Hindlimb muscle (tissue), 1 donor: ENCODE measurements at regions not wholly inside any gene's neighbourhood (a gene's known extent, or its start where the extent isn't known, plus 50 kb on each side); places are given as distances from the start of the nearest gene placed in this dataset.
"Not testable (repeated sequence)": the region's sequence is repeated elsewhere in the genome, so short reads cannot be mapped to it uniquely, and the experiment has no call there.

Source experiments
- DNase-seq: peaks from one replicate; pipeline ENCODE4 v3.0.0-alpha.2; 2013

GRCh38 chr7:113030489-113030888 lies 56.1 kb downstream of the GPR85 start:
- no peak for DNase-seq

GRCh38 chr7:113026941-113027340 lies 59.7 kb downstream of the GPR85 start:
- no peak for DNase-seq

GRCh38 chr7:113017144-113017857 lies 69.3 kb downstream of the GPR85 start:
- DNase-seq = not testable (repeated sequence)

GRCh38 chr7:113015034-113015645 lies 71.5 kb downstream of the GPR85 start:
- DNase-seq = peak; percentile 15

GRCh38 chr7:113013761-113014449 lies 72.7 kb downstream of the GPR85 start:
- DNase-seq = no peak

GRCh38 chr7:113012862-113013261 lies 73.8 kb downstream of the GPR85 start:
- not testable (repeated sequence) for DNase-seq

- DNase-seq = no peak
Observed at GRCh38 chr7:113010377-113010776, 76.2 kb downstream of the GPR85 start.

- DNase-seq = no peak
Observed at GRCh38 chr7:113008755-113009154, 77.9 kb downstream of the GPR85 start.

GRCh38 chr7:113004726-113005454 lies 81.7 kb downstream of the GPR85 start:
- DNase-seq = no peak

- DNase-seq = no peak
Observed at GRCh38 chr7:113000316-113001020, 86.2 kb downstream of the GPR85 start.

- no peak for DNase-seq
Observed at GRCh38 chr7:112997831-112998230, 88.8 kb downstream of the GPR85 start.

- DNase-seq = no peak
Observed at GRCh38 chr7:112996331-112996871, 90.2 kb downstream of the GPR85 start.

GRCh38 chr7:112995059-112995824 lies 91.4 kb downstream of the GPR85 start:
- DNase-seq = no peak

GRCh38 chr7:112994656-112995055 lies 92.0 kb downstream of the GPR85 start:
- DNase-seq = no peak

- no peak for DNase-seq
Observed at GRCh38 chr7:112990624-112991023, 96.0 kb downstream of the GPR85 start.

GRCh38 chr7:112989531-112989930 lies 97.1 kb downstream of the GPR85 start:
- DNase-seq = no peak

GRCh38 chr7:112987171-112987570 lies 99.5 kb downstream of the GPR85 start:
- DNase-seq = no peak

- no peak for DNase-seq
Observed at GRCh38 chr7:112986256-112987031, 100.2 kb downstream of the GPR85 start.

GRCh38 chr7:112985377-112985987 lies 101.1 kb downstream of the GPR85 start:
- no peak for DNase-seq

GRCh38 chr7:112982441-112983063 lies 104.1 kb downstream of the GPR85 start:
- no peak for DNase-seq
